Stimulated activated naive CD4-positive, alpha-beta T cell treated with Interleukin-2 at 50 U/mL for 16 hours (primary cell): ENCODE measurements at regions not wholly inside any gene's neighbourhood (a gene's known extent, or its start where the extent isn't known, plus 50 kb on each side); places are given as distances from the start of the nearest gene placed in this dataset.

Experiments
- DNase-seq: peaks from one replicate; lab custom pipeline; 2025; lab: John Stamatoyannopoulos, UW

- DNase-seq = no peak
These were observed 568.4 kb upstream of the CAMK1G start for GRCh38 chr1:209015092-209015491.

GRCh38 chr1:209021622-209022021, 561.9 kb upstream of the CAMK1G start:
- no peak for DNase-seq

- DNase-seq = no peak
These were observed 559.7 kb upstream of the CAMK1G start for GRCh38 chr1:209023790-209024189.

GRCh38 chr1:209029737-209030136, 553.8 kb upstream of the CAMK1G start:
- no peak for DNase-seq

GRCh38 chr1:209030454-209031167, 552.9 kb upstream of the CAMK1G start:
- DNase-seq = no peak

- no peak for DNase-seq
These were observed 546.5 kb upstream of the CAMK1G start for GRCh38 chr1:209037064-209037463.

- DNase-seq = no peak
These were observed 545.2 kb upstream of the CAMK1G start for GRCh38 chr1:209038316-209038715.

- no peak for DNase-seq
These were observed 544.8 kb upstream of the CAMK1G start for GRCh38 chr1:209038735-209039134.

- no peak for DNase-seq
These were observed 543.2 kb upstream of the CAMK1G start for GRCh38 chr1:209040351-209040750.

- no peak for DNase-seq
These were observed 541.6 kb upstream of the CAMK1G start for GRCh38 chr1:209041927-209042326.

- no peak for DNase-seq
These were observed 541.1 kb upstream of the CAMK1G start for GRCh38 chr1:209042413-209042812.

GRCh38 chr1:209045331-209046057, 538.0 kb upstream of the CAMK1G start:
- no peak for DNase-seq

GRCh38 chr1:209046058-209046417, 537.5 kb upstream of the CAMK1G start:
- no peak for DNase-seq

GRCh38 chr1:209046935-209047334, 536.6 kb upstream of the CAMK1G start:
- DNase-seq = no peak

GRCh38 chr1:209048941-209049669, 534.4 kb upstream of the CAMK1G start:
- no peak for DNase-seq

- no peak for DNase-seq
These were observed 531.9 kb upstream of the CAMK1G start for GRCh38 chr1:209051570-209051969.

GRCh38 chr1:209053587-209053986, 529.9 kb upstream of the CAMK1G start:
- DNase-seq = no peak

GRCh38 chr1:209057083-209057482, 526.4 kb upstream of the CAMK1G start:
- DNase-seq = no peak

GRCh38 chr1:209057901-209058300, 525.6 kb upstream of the CAMK1G start:
- no peak for DNase-seq

- DNase-seq = no peak
These were observed 524.1 kb upstream of the CAMK1G start for GRCh38 chr1:209059376-209059775.

GRCh38 chr1:209059981-209060380, 523.5 kb upstream of the CAMK1G start:
- no peak for DNase-seq

GRCh38 chr1:209062081-209062620, 521.4 kb upstream of the CAMK1G start:
- DNase-seq = no peak

- DNase-seq = no peak
These were observed 520.7 kb upstream of the CAMK1G start for GRCh38 chr1:209062863-209063262.
